ENCODE measurements at regions not wholly inside any gene's neighbourhood (a gene's known extent, or its start where the extent isn't known, plus 50 kb on each side); places are given as distances from the start of the nearest gene placed in this dataset.

DNA sequence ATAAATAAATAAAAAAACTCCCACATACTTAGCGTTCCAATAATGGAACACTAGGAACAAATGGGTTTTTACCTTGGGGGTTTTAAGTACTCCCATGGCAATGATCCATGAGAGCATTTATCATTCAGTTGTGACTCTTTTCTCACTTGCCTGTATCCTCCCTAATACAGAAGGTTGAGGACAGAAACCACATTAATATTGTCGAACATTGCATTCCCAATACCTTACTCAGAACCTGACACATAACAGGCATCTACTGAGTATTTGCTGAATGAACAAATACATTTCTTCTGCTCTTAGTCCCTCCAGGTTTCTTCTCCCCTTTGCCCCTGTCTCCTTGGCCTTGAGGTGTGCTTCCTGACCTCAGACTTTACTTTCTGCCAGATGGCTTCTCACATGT, 175.9 kb downstream of the CEMIP2 start:
- Histone ChIP-seq H3K4me3 (ENCODE audit: insufficient read depth, low read depth, low read length) (no peak overlapping the region), H3K36me3 (ENCODE audit: control insufficient read depth, insufficient read depth, low read length) (no peaks in the 10 kb centered on the region), H3K27ac (ENCODE audit: insufficient read depth, low read depth, low read length, poor library complexity, severe bottlenecking) (no peak overlapping the region), H3K4me1 (ENCODE audit: control insufficient read depth, insufficient read depth, low read length) (no peaks in the 10 kb centered on the region), H3K9me3 (ENCODE audit: control insufficient read depth, low read length) (no peaks in the 10 kb centered on the region), H3K27me3 (ENCODE audit: control insufficient read depth, insufficient read depth, low read length, poor library complexity, severe bottlenecking) (no peaks in the 10 kb centered on the region)
- WGBS, 2 experiments = 83 to 92% methylated on average over 2 of the region's 2 CpGs

DNA sequence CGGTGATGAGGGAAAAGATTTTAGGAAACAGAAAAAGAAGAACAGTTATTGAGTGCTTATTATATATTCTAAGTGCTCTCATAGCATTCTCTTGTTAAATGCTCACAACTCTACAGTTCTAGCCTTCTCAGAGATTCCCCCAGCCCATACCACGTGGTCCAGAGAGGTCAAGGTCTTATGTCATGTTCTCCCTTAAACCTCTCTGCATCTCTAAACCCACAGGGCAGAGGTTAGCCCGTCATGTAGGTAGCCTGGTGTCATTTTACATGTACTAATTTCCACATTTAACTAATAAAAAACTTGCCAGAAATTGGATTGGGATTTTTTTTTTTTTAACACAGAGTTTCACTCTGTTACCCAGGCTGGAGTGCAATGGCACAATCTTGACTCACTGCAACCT, 178.0 kb downstream of the CEMIP2 start:
- H3K4me3 ChIP-seq (ENCODE audit: insufficient read depth, low read depth, low read length) = no peak overlapping the region
- 75 to 91% methylated on average over 3 of the region's 3 CpGs for WGBS, 2 experiments

DNA sequence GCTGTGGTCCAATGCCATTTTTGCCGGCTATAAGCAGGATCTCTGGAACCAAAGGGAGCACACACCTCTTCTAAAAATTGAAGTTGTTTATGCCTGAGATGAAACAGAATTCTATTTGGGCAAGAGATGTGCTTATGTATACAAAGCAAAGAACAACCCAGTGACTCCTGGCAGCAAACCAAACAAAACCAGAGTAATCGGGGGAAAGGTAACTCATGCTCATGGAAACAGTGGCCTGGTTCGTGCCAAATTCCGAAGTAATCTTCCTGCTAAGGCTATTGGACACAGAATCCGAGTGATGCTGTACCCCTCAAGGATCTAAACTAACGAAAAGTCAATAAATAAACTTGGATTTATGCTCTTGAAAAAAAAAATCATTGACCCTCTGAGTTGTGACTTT, 178.7 kb downstream of the CEMIP2 start:
- 94 to 96% methylated on average over 6 of the region's 6 CpGs for WGBS, 2 experiments

More for the DNA sequence above, 178.0 kb downstream of the CEMIP2 start:
- Histone ChIP-seq H3K27me3 (ENCODE audit: control insufficient read depth, insufficient read depth, low read length, poor library complexity, severe bottlenecking) (no peaks in the 10 kb centered on the region), H3K36me3 (ENCODE audit: control insufficient read depth, insufficient read depth, low read length) (no peaks in the 10 kb centered on the region), H3K9me3 (ENCODE audit: control insufficient read depth, low read length) (no peaks in the 10 kb centered on the region), H3K27ac (ENCODE audit: insufficient read depth, low read depth, low read length, poor library complexity, severe bottlenecking) (no peak overlapping the region), H3K4me1 (ENCODE audit: control insufficient read depth, insufficient read depth, low read length) (no peaks in the 10 kb centered on the region)

DNA sequence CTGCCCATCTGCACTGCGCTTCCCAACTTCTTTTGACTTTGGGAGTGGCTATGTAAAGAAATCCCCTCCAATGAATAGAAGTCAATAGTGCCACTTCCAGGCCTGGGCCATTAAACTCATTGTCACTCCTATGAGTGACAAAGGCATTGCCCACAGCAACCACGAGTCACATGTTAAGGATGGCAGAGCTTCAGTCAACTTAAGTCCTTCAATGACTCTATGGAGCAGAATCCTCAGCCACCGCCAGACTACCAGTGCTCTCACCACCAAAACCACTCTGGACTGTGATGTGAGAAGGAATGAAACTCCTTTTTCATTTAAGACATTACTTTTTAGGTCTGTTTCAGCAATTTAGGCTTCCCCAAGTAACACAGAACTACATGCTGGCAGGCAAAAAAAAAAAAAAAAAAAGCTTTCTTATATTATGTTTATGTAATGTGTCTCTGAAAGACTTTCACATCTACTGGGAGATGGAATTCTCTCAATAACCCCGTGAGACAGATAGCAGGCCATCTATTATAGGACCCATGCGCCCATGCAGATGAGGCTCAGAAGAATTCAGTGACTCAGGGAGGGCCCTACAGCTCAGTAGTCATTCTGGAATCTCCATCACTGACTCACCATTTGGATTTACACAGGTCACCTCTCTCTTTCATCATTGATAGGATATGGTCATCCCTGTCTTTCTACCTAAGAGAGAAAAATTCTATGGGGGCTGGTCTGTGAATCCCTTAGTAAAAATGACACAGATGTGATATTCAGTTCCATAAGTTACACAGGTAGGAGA, 180.5 kb downstream of the CEMIP2 start:
- WGBS, 2 experiments = 88 to 89% methylated on average over 5 of the region's 5 CpGs
- H3K4me3 ChIP-seq (ENCODE audit: insufficient read depth, low read depth, low read length) = no peak overlapping the region
- no peaks in the 10 kb centered on the region for H3K36me3 ChIP-seq (ENCODE audit: control insufficient read depth, insufficient read depth, low read length)
- H3K9me3 ChIP-seq (ENCODE audit: control insufficient read depth, low read length) = no peaks in the 10 kb centered on the region
- H3K27ac ChIP-seq (ENCODE audit: insufficient read depth, low read depth, low read length, poor library complexity, severe bottlenecking) = no peak overlapping the region
- H3K4me1 ChIP-seq (ENCODE audit: control insufficient read depth, insufficient read depth, low read length) = no peaks in the 10 kb centered on the region
- no peaks in the 10 kb centered on the region for H3K27me3 ChIP-seq (ENCODE audit: control insufficient read depth, insufficient read depth, low read length, poor library complexity, severe bottlenecking)

More for the DNA sequence above, 178.7 kb downstream of the CEMIP2 start:
- H3K4me1 ChIP-seq (ENCODE audit: control insufficient read depth, insufficient read depth, low read length) = no peaks in the 10 kb centered on the region
- H3K27me3 ChIP-seq (ENCODE audit: control insufficient read depth, insufficient read depth, low read length, poor library complexity, severe bottlenecking) = no peaks in the 10 kb centered on the region
- H3K9me3 ChIP-seq (ENCODE audit: control insufficient read depth, low read length) = no peaks in the 10 kb centered on the region
- H3K36me3 ChIP-seq (ENCODE audit: control insufficient read depth, insufficient read depth, low read length) = no peaks in the 10 kb centered on the region
- no peak overlapping the region for H3K27ac ChIP-seq (ENCODE audit: insufficient read depth, low read depth, low read length, poor library complexity, severe bottlenecking)
- no peak overlapping the region for H3K4me3 ChIP-seq (ENCODE audit: insufficient read depth, low read depth, low read length)

DNA sequence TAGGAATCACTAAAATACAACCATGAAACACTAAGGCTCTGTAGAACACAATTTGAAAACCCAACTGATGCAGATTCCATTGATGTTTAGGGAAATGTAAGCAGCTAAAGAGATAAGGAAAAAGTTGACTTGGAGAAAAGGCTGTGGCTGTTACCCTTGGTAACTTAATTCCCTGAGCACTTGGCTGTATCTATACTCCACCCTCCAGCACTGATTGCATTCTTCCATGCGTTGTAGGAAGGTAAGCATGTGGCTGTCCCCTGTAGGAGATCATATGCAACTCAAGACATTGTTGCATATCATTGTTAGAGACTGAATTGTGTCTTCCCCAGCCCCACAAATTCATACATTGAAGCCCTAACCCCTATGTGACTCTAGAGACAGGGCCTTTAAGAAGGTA, 184.5 kb downstream of the CEMIP2 start:
- 57 to 83% methylated on average over 1 of the region's 1 CpG for WGBS, 2 experiments
- H3K27me3 ChIP-seq (ENCODE audit: control insufficient read depth, insufficient read depth, low read length, poor library complexity, severe bottlenecking) = no peaks in the 10 kb centered on the region
- H3K4me3 ChIP-seq (ENCODE audit: insufficient read depth, low read depth, low read length) = no peak overlapping the region
- H3K36me3 ChIP-seq (ENCODE audit: control insufficient read depth, insufficient read depth, low read length) = no peaks in the 10 kb centered on the region
- H3K27ac ChIP-seq (ENCODE audit: insufficient read depth, low read depth, low read length, poor library complexity, severe bottlenecking) = no peak overlapping the region
- no peaks in the 10 kb centered on the region for H3K9me3 ChIP-seq (ENCODE audit: control insufficient read depth, low read length)
- no peaks in the 10 kb centered on the region for H3K4me1 ChIP-seq (ENCODE audit: control insufficient read depth, insufficient read depth, low read length)

DNA sequence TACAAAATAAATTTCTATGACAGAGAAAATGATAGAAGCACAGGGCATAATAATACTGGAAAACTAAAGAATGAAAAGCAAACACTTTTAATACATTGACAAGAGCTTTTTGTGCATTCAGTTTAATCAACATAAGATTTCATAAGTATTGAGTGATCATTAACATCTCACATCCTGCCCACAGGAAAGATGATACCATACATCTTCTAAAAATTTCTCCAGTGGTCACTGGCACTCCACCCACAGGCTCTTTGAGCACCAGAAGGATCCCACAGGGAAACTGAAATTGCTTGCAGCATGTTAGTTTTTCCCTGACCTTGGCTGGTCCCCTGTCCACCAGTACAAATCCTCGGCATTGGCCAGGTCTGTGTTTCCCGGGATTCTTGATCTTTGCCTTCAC, 186.0 kb downstream of the CEMIP2 start:
- Histone ChIP-seq H3K9me3 (ENCODE audit: control insufficient read depth, low read length) (no peaks in the 10 kb centered on the region), H3K36me3 (ENCODE audit: control insufficient read depth, insufficient read depth, low read length) (no peaks in the 10 kb centered on the region), H3K4me3 (ENCODE audit: insufficient read depth, low read depth, low read length) (no peak overlapping the region), H3K27me3 (ENCODE audit: control insufficient read depth, insufficient read depth, low read length, poor library complexity, severe bottlenecking) (no peaks in the 10 kb centered on the region), H3K27ac (ENCODE audit: insufficient read depth, low read depth, low read length, poor library complexity, severe bottlenecking) (no peak overlapping the region), H3K4me1 (ENCODE audit: control insufficient read depth, insufficient read depth, low read length) (no peaks in the 10 kb centered on the region)
- WGBS, 2 experiments = 85 to 91% methylated on average over 2 of the region's 2 CpGs

DNA sequence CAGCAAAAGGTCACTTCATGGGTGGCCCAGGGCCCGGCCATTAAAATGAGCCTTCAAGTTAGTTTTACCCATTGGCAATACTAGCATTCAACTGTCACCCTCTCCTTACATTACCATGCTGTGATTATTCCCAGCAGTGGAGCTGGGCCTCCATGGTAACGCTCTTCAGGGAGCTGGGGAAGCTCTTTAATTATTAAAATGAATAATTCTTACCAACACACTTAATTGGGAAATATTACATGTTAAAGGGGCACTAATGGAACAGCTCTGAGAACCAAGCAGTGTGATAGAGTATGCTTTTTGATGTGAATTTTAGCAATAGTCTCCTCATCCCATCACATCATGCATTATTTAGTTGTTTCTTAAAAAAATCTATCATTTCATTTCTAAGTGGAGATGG, 187.2 kb downstream of the CEMIP2 start:
- Histone ChIP-seq H3K4me3 (ENCODE audit: insufficient read depth, low read depth, low read length) (no peak overlapping the region), H3K4me1 (ENCODE audit: control insufficient read depth, insufficient read depth, low read length) (no peaks in the 10 kb centered on the region), H3K9me3 (ENCODE audit: control insufficient read depth, low read length) (no peaks in the 10 kb centered on the region), H3K36me3 (ENCODE audit: control insufficient read depth, insufficient read depth, low read length) (no peaks in the 10 kb centered on the region), H3K27me3 (ENCODE audit: control insufficient read depth, insufficient read depth, low read length, poor library complexity, severe bottlenecking) (no peaks in the 10 kb centered on the region), H3K27ac (ENCODE audit: insufficient read depth, low read depth, low read length, poor library complexity, severe bottlenecking) (no peak overlapping the region)
- 85 to 97% methylated on average over 1 to 2 of the region's 2 CpGs for WGBS, 2 experiments

DNA sequence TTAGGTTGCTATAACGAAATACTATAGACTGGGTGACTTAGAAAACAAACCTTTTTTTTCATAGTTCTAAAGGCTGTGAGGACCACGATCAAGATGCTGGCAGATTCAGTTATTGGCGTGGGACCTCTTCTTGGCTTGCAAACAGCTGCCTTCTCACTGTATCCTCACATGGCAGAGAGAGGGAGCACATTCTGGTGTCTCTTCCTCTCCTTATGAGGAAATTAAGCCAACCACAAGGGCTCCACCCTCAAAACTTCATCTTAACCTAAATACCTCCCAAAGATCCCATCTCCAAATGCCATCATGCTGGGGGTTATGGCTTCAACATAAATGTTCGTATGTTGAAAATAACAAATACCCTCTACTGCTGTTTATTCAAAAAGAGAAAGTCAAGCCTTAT, 197.1 kb downstream of the CEMIP2 start:
- Histone ChIP-seq H3K4me1 (ENCODE audit: control insufficient read depth, insufficient read depth, low read length) (no peaks in the 10 kb centered on the region), H3K9me3 (ENCODE audit: control insufficient read depth, low read length) (no peaks in the 10 kb centered on the region), H3K27ac (ENCODE audit: insufficient read depth, low read depth, low read length, poor library complexity, severe bottlenecking) (no peak overlapping the region), H3K4me3 (ENCODE audit: insufficient read depth, low read depth, low read length) (no peak overlapping the region), H3K36me3 (ENCODE audit: control insufficient read depth, insufficient read depth, low read length) (no peaks in the 10 kb centered on the region), H3K27me3 (ENCODE audit: control insufficient read depth, insufficient read depth, low read length, poor library complexity, severe bottlenecking) (no peaks in the 10 kb centered on the region)
- 94 to 95% methylated on average over 4 of the region's 4 CpGs for WGBS, 2 experiments

DNA sequence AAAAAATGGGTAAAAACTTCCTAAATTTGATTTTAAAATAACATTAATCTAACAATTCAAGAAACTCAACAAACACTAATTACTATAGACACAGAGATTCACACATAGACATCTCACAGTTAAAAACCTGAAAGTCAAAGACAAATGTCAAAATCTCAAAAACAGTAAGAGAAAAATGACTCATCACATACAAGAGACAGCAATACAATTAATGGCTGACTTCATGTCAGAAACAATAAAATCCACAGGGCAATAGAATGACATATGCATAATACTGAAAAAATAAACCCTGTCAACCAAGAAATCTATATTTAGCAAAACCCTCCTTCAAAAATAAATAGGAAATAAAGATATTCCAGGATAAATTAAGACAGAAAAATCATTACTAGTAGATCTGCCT, 200.4 kb downstream of the CEMIP2 start:
- Histone ChIP-seq H3K27ac (ENCODE audit: insufficient read depth, low read depth, low read length, poor library complexity, severe bottlenecking) (no peak overlapping the region), H3K4me3 (ENCODE audit: insufficient read depth, low read depth, low read length) (no peak overlapping the region), H3K27me3 (ENCODE audit: control insufficient read depth, insufficient read depth, low read length, poor library complexity, severe bottlenecking) (no peaks in the 10 kb centered on the region), H3K9me3 (ENCODE audit: control insufficient read depth, low read length) (no peaks in the 10 kb centered on the region), H3K4me1 (ENCODE audit: control insufficient read depth, insufficient read depth, low read length) (no peaks in the 10 kb centered on the region), H3K36me3 (ENCODE audit: control insufficient read depth, insufficient read depth, low read length) (no peaks in the 10 kb centered on the region)

DNA sequence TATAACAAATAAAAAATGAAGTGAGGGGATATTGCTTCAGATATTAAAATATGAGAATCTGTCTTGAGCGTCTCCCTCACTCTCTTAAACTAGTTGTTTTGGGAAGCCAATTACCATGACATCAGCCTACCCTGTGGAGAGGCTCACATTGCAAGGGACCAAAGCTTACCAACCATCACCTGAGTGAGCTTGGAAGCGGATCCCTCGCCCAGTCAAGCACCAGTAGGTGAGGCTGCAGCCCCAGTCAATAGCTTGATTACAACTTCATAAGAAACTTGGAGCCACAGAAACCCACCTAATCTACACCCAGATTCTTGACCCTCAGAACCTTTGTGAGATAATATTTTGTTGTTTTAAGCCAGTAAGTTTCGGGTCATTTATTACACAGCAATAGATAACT, 206.2 kb downstream of the CEMIP2 start:
- H3K9me3 ChIP-seq (ENCODE audit: control insufficient read depth, low read length) = no peaks in the 10 kb centered on the region
- no peak overlapping the region for H3K4me3 ChIP-seq (ENCODE audit: insufficient read depth, low read depth, low read length)
- no peaks in the 10 kb centered on the region for H3K36me3 ChIP-seq (ENCODE audit: control insufficient read depth, insufficient read depth, low read length)
- WGBS, 2 experiments = 77 to 80% methylated on average over 3 to 4 of the region's 4 CpGs
- no peak overlapping the region for H3K27ac ChIP-seq (ENCODE audit: insufficient read depth, low read depth, low read length, poor library complexity, severe bottlenecking)
- peaks cover 3% of the 10 kb centered on the region for H3K27me3 ChIP-seq (ENCODE audit: control insufficient read depth, insufficient read depth, low read length, poor library complexity, severe bottlenecking)
- no peaks in the 10 kb centered on the region for H3K4me1 ChIP-seq (ENCODE audit: control insufficient read depth, insufficient read depth, low read length)

DNA sequence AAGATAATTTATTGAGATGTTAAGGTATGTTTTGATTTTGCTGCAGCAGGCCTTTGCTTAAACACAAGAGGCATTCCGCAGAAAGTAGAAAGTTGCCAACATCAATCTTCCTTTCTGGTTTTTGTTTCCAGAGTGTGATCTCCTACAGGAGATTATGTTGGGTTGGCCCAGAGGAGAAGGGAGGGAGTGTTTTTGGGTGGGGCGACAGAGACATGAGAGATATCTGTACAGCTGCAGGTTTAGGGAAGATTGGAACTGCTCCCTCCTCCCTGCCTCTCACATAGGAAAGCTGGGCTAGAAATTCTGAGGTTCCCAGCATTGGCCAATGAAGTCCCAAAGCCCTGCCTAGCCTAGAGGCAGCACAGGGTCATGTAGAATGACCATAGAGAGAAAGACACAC, 211.0 kb downstream of the CEMIP2 start:
- WGBS, 2 experiments = 62 to 69% methylated on average over 2 of the region's 2 CpGs
- H3K27ac ChIP-seq (ENCODE audit: insufficient read depth, low read depth, low read length, poor library complexity, severe bottlenecking) = no peak overlapping the region
- no peaks in the 10 kb centered on the region for H3K36me3 ChIP-seq (ENCODE audit: control insufficient read depth, insufficient read depth, low read length)
- H3K9me3 ChIP-seq (ENCODE audit: control insufficient read depth, low read length) = no peaks in the 10 kb centered on the region
- H3K4me1 ChIP-seq (ENCODE audit: control insufficient read depth, insufficient read depth, low read length) = no peaks in the 10 kb centered on the region
- peaks cover 4% of the 10 kb centered on the region for H3K27me3 ChIP-seq (ENCODE audit: control insufficient read depth, insufficient read depth, low read length, poor library complexity, severe bottlenecking)
- H3K4me3 ChIP-seq (ENCODE audit: insufficient read depth, low read depth, low read length) = no peak overlapping the region

Data from ectodermal cell (in vitro differentiated cells).